Cardiac muscle cell (in vitro differentiated cells and primary cell): ENCODE measurements at regions not wholly inside any gene's neighbourhood (a gene's known extent, or its start where the extent isn't known, plus 50 kb on each side); places are given as distances from the start of the nearest gene placed in this dataset.

Experiments
- DNase-seq, 2 donors: peaks; one replicate each; pipeline versions ENCODE4 v3.0.0 to v3.0.0-alpha.2; 2010 to 2017; ENCODE audit warnings: low read depth in 1 of 2, low spot score in 1 of 2
- H3K27ac ChIP-seq: fragments of 200-600 bp; sonication (generic); 2 replicates; pipeline ENCODE4 v1.5.1; 2016
- H3K27me3 ChIP-seq: fragments of 200-600 bp; sonication (generic); 2 replicates; pipeline ENCODE4 v1.6.0; 2016; ENCODE audit warnings: control low read depth
- H3K36me3 ChIP-seq: fragments of 200-600 bp; sonication (generic); 2 replicates; pipeline ENCODE4 v1.5.1; 2016; ENCODE audit warnings: control low read depth
- H3K4me1 ChIP-seq: fragments of 200-600 bp; sonication (generic); 2 replicates; pipeline ENCODE4 v1.8.1; 2017; ENCODE audit warnings: low read depth, mild to moderate bottlenecking, mixed run types
- H3K4me3 ChIP-seq: fragments of 200-600 bp; sonication (generic); 2 replicates; pipeline ENCODE4 v1.5.1; 2016; ENCODE audit warnings: mild to moderate bottlenecking
- H3K9me3 ChIP-seq: fragments of 200-600 bp; sonication (generic); 2 replicates; pipeline ENCODE4 v1.5.1; 2017; ENCODE audit warnings: low read depth, mild to moderate bottlenecking, control low read depth
- CTCF ChIP-seq: IDR thresholded peaks from 2 replicates; pipeline ENCODE4 v1.5.1; 2012; ENCODE audit warnings: low read depth, mild to moderate bottlenecking, low read length

- no peak for DNase-seq
- H3K4me3 ChIP-seq = no peak overlapping the region
- H3K27me3 ChIP-seq = peaks cover 16% of the 10 kb centered on the region
Measured at GRCh38 chr6:111958534-111958933, 85.3 kb upstream of the FYN start.

GRCh38 chr6:111959766-111960165, 86.5 kb upstream of the FYN start:
- Histone ChIP-seq H3K4me3 (no peak overlapping the region), H3K9me3 (no peaks in the 10 kb centered on the region), H3K27me3 (peaks cover 20% of the 10 kb centered on the region), H3K36me3 (no peaks in the 10 kb centered on the region), H3K27ac (no peak overlapping the region), H3K4me1 (peaks cover 12% of the 10 kb centered on the region)
- DNase-seq = no peak
- TF ChIP-seq CTCF = no peak

More at GRCh38 chr6:111958534-111958933, 85.3 kb upstream of the FYN start:
- H3K9me3 ChIP-seq = no peaks in the 10 kb centered on the region
- no peak overlapping the region for H3K27ac ChIP-seq
- no peak for TF ChIP-seq CTCF
- H3K4me1 ChIP-seq = peaks cover 12% of the 10 kb centered on the region
- H3K36me3 ChIP-seq = no peaks in the 10 kb centered on the region

GRCh38 chr6:111967131-111967530, 86.8 kb upstream of the CCN6 start:
- no peaks in the 10 kb centered on the region for H3K36me3 ChIP-seq
- no peak for DNase-seq
- peaks cover 55% of the 10 kb centered on the region for H3K27me3 ChIP-seq
- H3K27ac ChIP-seq = no peak overlapping the region
- H3K4me3 ChIP-seq = no peak overlapping the region
- no peaks in the 10 kb centered on the region for H3K9me3 ChIP-seq
- peaks cover 10% of the 10 kb centered on the region for H3K4me1 ChIP-seq
- no peak for TF ChIP-seq CTCF

GRCh38 chr6:111970426-111970825, 83.5 kb upstream of the CCN6 start:
- no peak for DNase-seq
- no peak overlapping the region for H3K27ac ChIP-seq
- peaks cover 44% of the 10 kb centered on the region for H3K27me3 ChIP-seq
- no peak for TF ChIP-seq CTCF
- no peak overlapping the region for H3K4me3 ChIP-seq
- H3K9me3 ChIP-seq = no peaks in the 10 kb centered on the region
- H3K4me1 ChIP-seq = peaks cover 26% of the 10 kb centered on the region
- no peaks in the 10 kb centered on the region for H3K36me3 ChIP-seq

GRCh38 chr6:111971181-111971841, 82.6 kb upstream of the CCN6 start:
- TF ChIP-seq CTCF = no peak
- Histone ChIP-seq H3K27ac (no peak overlapping the region), H3K27me3 (peaks cover 35% of the 10 kb centered on the region), H3K4me3 (no peak overlapping the region), H3K4me1 (peaks cover 27% of the 10 kb centered on the region), H3K36me3 (no peaks in the 10 kb centered on the region), H3K9me3 (no peaks in the 10 kb centered on the region)
- peak in 1 of 2 donors; percentile 68 for DNase-seq
